GM18505 (cell line): ENCODE measurements at regions not wholly inside any gene's neighbourhood (a gene's known extent, or its start where the extent isn't known, plus 50 kb on each side); places are given as distances from the start of the nearest gene placed in this dataset.

Experiments used
- ATAC-seq: cut with Tn5 transposase; IDR thresholded peaks from one replicate; pipeline ENCODE4 v1.9.1; 2021; ENCODE audit not compliant: unreplicated experiment
- POLR2A ChIP-seq: IDR thresholded peaks from 4 replicates; pipeline ENCODE4 v1.6.1; 2011; ENCODE audit warnings: borderline replicate concordance; ENCODE audit not compliant: insufficient read depth, insufficient read length; ENCODE audit errors: extremely low read depth

DNA sequence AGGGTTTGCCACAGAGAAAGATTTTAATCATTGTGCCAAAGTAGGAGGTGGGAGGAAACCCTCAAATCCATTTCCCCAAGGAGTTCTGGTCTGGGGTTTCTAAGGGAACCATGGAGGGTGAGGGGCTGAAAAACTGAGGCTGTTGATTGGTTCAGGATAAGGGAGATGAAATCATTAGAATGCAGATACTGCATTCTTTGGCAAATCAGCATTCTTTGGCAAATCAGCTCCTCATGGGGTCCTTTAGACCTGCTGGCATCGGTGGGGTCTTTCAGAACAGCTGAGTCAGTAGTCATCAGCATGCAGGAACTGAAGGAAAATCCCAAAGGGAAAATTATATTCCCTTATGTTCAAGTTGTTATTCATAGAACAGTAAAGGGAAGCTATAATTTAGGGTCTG is 585.5 kb downstream of the ISL1 start:
- no peak for TF ChIP-seq POLR2A
- no peak for ATAC-seq

DNA sequence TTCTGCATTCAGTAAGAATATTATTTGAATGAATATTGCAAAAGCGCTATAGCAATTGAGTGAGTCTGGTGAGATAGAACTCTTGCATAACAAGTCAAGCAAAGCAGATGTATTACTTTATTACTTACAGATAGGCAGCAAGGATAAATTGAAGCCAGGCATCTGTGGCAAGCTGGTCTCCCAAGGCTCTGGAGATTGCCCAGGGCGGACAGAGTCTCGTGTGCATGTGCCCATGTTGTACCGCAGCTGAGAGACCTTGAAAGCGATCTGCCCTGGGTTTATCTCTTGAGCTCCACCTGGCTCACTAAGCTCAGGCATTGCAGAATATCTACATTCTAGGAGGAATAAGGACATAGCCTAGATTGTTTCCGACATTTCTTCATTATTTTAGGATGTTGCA is 591.6 kb downstream of the ISL1 start:
- TF ChIP-seq POLR2A, result no peak

DNA sequence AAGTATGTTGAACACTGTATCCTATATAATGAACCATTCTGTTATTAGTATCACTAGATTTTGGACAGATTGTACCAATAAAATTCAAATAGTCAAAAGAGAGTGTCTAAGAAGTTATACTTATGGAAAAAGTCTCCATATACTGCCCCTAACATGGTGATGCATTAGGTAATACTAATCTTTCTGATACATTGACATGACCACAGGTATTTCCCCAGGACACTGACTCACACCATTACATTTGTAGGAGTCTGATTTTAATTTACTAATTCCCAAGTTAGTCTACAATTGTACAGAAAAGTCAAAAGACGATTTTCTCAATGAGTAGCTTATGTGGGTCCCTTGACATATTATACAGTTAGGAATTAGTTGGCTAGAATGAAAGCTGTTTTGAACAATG is 593.8 kb downstream of the ISL1 start:
- TF ChIP-seq POLR2A, result no peak
- no peak for ATAC-seq

More for the DNA sequence above, 591.6 kb downstream of the ISL1 start:
- ATAC-seq, result no peak

DNA sequence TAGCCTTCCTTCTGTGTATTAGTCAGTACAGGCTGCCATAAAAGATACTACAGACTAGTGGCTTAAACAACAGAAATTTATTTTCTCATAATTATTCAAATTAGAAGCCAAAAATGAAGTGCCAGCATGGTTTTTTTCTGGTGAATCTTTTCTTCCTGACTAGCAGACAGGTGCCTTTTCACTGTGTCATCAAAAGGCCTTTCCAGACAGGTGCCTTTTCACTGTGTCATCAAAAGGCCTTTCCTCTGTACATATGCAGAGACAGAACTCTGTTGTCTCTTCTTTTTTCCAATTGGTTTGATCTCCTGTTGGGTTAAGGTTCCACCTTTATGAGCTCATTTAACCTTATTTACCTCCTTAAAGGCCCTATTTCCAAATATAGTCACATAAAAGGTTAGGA is 599.9 kb downstream of the ISL1 start:
- TF ChIP-seq POLR2A, result no peak
- no peak for ATAC-seq

DNA sequence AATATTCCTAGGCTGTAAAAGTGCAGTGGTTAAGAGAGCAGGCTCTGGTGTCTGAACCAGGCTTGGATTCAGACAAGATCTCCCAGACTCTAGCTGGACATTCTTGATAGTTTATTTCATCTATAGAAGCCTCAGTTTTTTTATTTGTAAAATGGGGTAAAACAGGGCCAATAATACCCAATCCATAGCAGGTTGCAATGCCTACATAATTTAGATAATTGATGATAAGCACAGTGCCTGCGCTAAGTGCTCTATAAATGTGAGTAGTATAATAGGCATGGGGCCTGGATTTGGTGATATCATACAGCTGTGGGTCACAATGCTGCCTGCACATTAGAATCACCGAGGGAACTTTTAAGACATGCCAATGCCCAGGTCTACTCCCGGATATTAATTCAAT is 603.5 kb downstream of the ISL1 start:
- no peak for ATAC-seq
- no peak for TF ChIP-seq POLR2A

DNA sequence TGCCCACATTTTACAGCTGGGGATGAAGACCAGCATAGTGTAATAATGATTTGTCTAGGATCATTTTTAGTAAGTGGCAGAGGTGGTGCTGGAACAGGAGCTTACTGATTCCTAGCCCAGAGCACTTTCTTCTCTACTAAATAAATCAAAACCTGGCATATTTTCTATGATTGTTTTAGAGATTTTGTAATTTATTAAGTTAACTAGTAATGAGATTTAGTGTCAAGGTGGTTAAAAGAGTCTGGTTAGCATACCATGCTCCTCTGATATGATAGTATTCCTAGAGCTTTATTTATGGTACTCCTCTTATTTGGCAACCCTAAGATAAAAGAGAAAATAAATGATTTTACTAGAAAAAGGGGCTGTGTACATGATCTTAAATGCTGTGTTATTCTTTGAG is 604.0 kb downstream of the ISL1 start:
- ATAC-seq, result no peak
- TF ChIP-seq POLR2A, result no peak

DNA sequence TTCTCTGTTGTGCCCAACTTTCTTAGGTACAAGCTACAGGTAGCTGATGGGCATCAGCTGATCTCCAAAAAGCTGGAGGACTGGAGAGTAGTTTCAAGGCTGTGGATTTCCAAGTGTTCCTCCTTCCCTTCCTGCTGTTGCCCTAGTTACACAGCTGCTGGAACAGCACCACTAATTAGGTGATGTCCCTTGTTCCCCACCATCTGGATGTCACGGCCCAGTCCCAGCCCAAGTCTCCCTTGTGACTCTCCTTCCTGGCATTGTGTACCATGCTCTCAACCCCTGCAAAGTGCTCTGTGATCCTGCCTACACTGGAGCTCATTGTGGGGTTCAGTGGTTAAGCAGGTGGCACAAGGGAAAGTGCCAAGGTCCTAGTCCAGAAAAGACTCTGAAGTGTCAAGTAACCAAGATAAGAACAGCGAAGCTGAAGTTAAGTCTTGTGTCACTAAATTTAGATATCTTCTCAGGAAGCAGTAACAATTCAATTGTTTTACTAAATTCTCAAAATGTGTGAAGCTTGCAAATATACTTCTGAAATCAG is 604.5 kb downstream of the ISL1 start:
- TF ChIP-seq POLR2A, result no peak
- no peak for ATAC-seq

DNA sequence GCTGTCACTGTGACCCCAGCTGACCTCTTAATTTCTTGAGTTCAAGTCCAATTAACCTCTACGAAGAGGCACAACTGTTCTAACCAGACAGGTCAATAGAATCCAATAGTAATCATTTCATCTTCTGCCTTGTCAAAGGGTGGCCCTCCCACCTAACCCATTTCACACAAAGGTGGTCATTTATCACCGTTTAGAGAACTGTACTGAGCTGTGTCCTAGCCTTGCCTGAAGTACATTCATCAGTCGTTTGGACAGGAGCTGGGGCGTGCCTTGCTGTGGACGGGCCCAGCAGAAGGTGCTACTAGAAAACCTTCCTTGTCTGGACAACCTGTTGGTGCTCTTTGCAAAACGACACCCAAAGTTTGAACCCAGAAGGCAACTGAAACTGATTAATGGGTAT is 605.4 kb downstream of the ISL1 start:
- no peak for TF ChIP-seq POLR2A
- no peak for ATAC-seq

DNA sequence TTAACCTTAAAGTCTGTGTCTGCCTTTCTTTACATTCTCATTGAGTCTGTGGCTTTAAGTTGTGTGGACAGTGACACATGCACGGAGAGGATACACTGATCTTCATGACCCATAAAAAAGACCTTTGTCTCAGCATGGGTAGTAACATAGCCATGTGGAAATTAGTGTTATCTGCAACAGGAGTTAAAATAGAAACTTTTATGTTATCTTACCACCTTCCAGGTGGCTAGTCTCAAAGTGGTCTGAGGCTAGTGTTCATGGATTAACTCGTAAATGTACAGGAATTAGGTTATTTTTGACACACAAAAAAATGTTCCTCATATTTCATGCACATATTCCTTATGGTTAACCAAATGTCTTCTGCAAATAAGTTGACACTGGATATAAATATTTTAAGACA is 607.0 kb downstream of the ISL1 start:
- ATAC-seq, result no peak

DNA sequence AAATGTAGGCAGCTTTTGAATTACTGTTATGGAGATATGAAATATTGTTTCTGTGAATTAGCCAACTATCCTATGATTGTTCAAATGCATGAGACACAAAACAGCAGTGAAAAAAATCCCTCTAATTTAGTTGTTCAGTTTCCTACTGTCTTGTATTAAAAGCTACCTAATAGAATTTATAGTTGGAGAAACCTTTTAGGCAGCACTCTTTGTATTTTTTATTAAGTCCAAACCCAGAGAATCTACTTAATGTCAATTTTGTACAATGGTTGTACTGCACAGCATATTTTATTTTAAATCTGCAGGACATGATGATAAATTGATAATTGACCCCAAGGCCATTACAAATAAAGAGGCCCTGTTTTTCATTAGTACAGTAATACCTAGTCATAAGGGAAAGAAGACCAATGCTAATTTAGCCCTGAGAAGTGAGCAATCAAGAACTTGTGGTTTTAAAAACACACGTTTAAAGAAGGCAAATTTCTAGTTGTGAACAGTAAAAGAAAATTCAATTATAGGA is 607.5 kb downstream of the ISL1 start:
- TF ChIP-seq POLR2A, result no peak
- ATAC-seq, result no peak

More for the DNA sequence above, 607.0 kb downstream of the ISL1 start:
- TF ChIP-seq POLR2A, result no peak

DNA sequence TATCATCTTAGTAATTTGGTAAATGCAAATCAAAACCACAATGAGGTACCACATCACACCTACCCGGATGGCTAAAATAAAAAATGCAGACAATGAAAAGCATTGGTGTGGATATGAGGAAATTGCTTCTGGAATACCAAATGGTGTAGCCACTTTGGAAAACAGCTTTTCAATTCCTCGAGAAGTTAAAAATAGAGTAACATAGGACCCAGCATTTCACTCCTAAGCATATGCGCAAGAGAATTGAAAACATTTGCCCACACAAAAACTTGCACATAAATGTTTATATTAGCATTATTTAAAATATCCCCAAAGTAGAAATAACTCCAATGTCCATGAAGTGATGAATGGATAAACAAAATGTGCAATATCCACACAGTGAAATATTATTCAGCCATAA is 608.7 kb downstream of the ISL1 start:
- no peak for TF ChIP-seq POLR2A
- no peak for ATAC-seq

DNA sequence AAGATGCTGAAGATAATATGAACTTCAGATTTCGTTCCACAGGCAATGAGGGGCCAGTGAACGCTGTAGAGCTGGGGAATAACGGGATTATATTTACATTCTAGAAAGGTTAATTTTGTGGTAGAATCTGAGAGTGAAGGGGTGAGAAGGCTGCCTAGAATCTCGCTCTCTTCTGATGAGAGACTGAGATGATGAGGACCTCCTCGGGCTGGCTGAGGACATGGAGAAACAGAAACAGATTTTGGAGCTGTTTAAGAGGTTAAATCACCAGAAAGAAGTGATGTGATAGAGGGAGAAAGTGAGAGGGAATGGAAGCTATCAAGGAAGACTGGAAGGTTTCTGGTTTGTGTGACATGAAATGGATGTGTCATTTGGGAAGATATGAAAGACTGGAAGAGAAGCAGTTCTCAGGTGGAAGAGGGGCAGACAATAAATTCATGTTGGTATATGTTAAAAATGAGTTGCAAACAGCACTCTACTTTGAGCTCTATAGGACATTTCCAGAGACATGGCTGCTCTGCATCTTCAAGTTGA is 612.6 kb downstream of the ISL1 start:
- TF ChIP-seq POLR2A, result no peak
- ATAC-seq, result no peak

DNA sequence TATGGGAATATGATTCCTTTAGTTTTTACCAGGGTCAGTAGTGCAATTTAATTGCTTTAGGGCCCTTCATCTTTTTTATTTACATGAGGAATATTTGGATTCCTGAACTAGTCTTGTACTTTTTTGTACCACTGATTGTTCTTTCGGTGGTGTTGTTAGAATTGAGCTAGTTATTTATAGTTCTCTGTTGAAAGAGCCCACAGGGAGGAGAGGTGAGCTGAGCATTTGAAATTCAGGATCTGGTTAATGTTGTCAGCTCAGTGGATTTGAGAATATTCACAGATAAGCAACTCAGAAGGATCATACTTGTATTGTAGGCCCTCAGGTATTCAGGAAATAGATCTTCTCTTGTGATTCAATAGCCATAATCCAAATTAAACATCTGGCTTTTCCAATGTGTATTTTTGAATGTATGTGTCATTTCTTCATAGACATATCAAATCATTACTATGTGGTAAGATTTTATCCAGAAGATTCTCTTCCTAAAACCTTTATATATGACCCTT is 613.2 kb downstream of the ISL1 start:
- no peak for ATAC-seq
- TF ChIP-seq POLR2A, result no peak

DNA sequence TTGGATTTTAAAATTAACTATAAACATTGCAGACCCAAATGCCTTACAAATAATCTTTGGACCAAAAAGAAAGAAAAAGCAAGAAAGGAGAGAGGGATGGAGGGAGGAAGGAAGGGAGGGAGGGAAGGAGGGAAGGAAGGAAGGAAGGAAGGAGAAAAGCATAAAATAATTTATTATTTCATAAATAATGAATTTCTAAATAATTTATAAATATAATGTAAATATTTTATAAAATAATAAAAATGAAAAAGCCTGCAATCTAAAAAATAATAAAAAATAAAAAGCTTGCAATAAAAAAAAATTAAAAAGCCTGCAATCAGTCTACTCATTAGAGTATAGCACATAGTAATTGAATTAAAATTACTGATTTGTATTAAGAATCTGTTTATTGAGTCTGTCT is 614.3 kb downstream of the ISL1 start:
- ATAC-seq, result no peak
- TF ChIP-seq POLR2A, result no peak
